IPS DF 6.9 (cell line): ENCODE measurements at regions not wholly inside any gene's neighbourhood (a gene's known extent, or its start where the extent isn't known, plus 50 kb on each side); places are given as distances from the start of the nearest gene placed in this dataset.
"Not testable (repeated sequence)": the region's sequence is repeated elsewhere in the genome, so short reads cannot be mapped to it uniquely, and the experiment has no call there.

Experiments
- DNase-seq: peaks from one replicate; pipeline ENCODE4 v3.0.0-alpha.2; 2013; ENCODE audit warnings: low read depth, low spot score
- H3K27ac ChIP-seq: one replicate; pipeline ENCODE4 v1.5.1; 2013; ENCODE audit warnings: low read length, control low read depth
- H3K27me3 ChIP-seq: 2 replicates; pipeline ENCODE4 v1.6.1; 2013; ENCODE audit warnings: mild to moderate bottlenecking, low read length; ENCODE audit not compliant: control insufficient read depth, insufficient read depth
- H3K36me3 ChIP-seq: 2 replicates; pipeline ENCODE4 v1.6.1; 2013; ENCODE audit warnings: low read length; ENCODE audit not compliant: control insufficient read depth, insufficient read depth
- H3K4me1 ChIP-seq: 2 replicates; pipeline ENCODE4 v1.6.1; 2013; ENCODE audit warnings: low read length; ENCODE audit not compliant: control insufficient read depth, insufficient read depth
- H3K4me3 ChIP-seq: 2 replicates; pipeline ENCODE4 v1.5.1; 2013; ENCODE audit warnings: mild to moderate bottlenecking, low read length
- H3K9me3 ChIP-seq: 2 replicates; pipeline ENCODE4 v1.6.1; 2013; ENCODE audit warnings: low read length, inconsistent platforms; ENCODE audit not compliant: control insufficient read depth, insufficient read depth
- WGBS: extraction: QIAGEN DNeasy Blood & Tissue Kit; methylation state at CpG from one replicate; pipeline ENCODE4 v1.1.7; 2013; ENCODE audit warnings: mixed read lengths, missing lambda C conversion rate; ENCODE audit not compliant: insufficient read length, insufficient coverage; 5-methylcytosine and 5-hydroxymethylcytosine counted together

- H3K4me3 ChIP-seq: not testable (repeated sequence)
Observed at GRCh38 chr2:39917371-39917770, 138.3 kb upstream of the THUMPD2 start.

DNA sequence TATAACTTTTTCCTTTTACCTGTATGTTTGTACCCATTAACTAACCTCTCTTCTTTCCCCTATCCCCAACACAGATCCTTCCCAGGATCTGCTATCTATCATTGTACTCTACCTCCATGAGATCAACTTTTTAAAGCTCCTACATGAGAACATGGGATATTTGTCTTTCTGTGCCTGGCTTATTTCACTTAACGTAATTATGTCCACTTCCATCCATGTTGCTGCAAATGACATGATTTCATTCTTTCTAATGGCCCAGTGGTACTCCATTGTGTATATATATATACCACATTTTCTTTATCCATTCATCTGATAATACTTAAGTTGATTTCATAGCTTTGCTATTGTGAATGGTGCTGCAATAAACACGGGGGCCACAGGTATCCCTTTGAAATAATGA is 135.9 kb upstream of the THUMPD2 start:
- no CpG with 5 or more reads among the region's 2 CpGs for WGBS
- Histone ChIP-seq H3K4me3 (no peak overlapping the region), H3K27me3 (no peaks in the 10 kb centered on the region), H3K9me3 (no peaks in the 10 kb centered on the region), H3K27ac (no peak overlapping the region), H3K4me1 (no peaks in the 10 kb centered on the region), H3K36me3 (no peaks in the 10 kb centered on the region)
- no peak for DNase-seq

More at GRCh38 chr2:39917371-39917770, 138.3 kb upstream of the THUMPD2 start:
- not testable (repeated sequence) for H3K4me1 ChIP-seq, H3K27me3 ChIP-seq, DNase-seq, H3K27ac ChIP-seq, H3K36me3 ChIP-seq, H3K9me3 ChIP-seq
- WGBS: no CpG with 5 or more reads among the region's 1 CpG

GRCh38 chr2:39913648-39914461 is 134.8 kb upstream of the THUMPD2 start:
- Histone ChIP-seq H3K36me3 (no peaks in the 10 kb centered on the region), H3K4me3 (no peak overlapping the region), H3K27me3 (no peaks in the 10 kb centered on the region), H3K4me1 (no peaks in the 10 kb centered on the region), H3K27ac (no peak overlapping the region), H3K9me3 (no peaks in the 10 kb centered on the region)
- WGBS: no CpG with 5 or more reads among the region's 5 CpGs
- DNase-seq: peak; percentile 45

DNA sequence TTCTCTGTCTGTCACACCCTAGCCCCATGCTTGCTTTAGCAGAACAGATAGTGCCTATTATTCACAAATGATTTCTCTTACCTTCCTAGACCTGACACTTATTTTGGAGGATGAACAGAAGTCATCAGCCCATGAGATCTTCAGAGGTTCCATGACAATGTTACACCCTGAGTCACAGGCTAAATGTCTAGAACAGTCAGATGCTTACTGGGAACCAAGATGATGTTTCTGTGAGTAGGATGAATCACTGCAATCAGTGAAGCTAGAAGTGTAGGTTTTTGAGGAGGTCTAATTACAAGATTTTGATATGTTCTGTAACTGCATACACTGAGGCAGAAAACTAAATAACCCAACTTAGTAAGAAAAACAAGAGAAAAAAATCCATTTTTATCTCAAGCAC is 123.0 kb upstream of the THUMPD2 start:
- Histone ChIP-seq H3K9me3 (peaks cover 1% of the 10 kb centered on the region; the same call in 1 of the 2 replicates), H3K27ac (no peak overlapping the region), H3K4me1 (no peaks in the 10 kb centered on the region), H3K4me3 (no peak overlapping the region), H3K36me3 (no peaks in the 10 kb centered on the region), H3K27me3 (no peaks in the 10 kb centered on the region)
- DNase-seq: no peak

GRCh38 chr2:39898934-39899333 is 119.9 kb upstream of the THUMPD2 start:
- Histone ChIP-seq H3K36me3 (no peaks in the 10 kb centered on the region), H3K27me3 (no peaks in the 10 kb centered on the region), H3K4me1 (no peaks in the 10 kb centered on the region), H3K4me3 (no peak overlapping the region), H3K9me3 (peaks cover 1% of the 10 kb centered on the region; the same call in 1 of the 2 replicates), H3K27ac (no peak overlapping the region)
- DNase-seq: no peak
- WGBS: no CpG with 5 or more reads among the region's 3 CpGs

DNA sequence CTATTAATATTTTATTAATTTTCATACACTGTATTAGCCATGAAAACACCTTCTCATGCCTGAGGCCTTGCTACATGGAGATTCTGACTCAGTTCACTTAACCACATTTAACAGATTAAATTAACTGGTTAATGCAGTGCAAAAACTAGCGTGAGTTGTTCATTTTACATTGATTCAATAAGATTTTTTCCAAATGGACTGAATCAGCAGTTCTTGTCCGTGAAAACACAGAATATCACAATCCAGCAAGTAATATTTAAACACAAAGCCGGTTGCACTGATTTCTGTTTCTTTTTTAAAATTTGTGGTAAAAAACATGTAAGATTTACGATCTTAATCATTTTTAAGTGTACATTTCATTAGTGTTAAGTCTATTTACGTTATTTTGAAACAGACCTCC is 118.2 kb upstream of the THUMPD2 start:
- Histone ChIP-seq H3K27me3 (no peaks in the 10 kb centered on the region), H3K36me3 (no peaks in the 10 kb centered on the region), H3K27ac (no peak overlapping the region), H3K4me3 (no peak overlapping the region), H3K4me1 (no peaks in the 10 kb centered on the region), H3K9me3 (peaks cover 1% of the 10 kb centered on the region; the same call in 1 of the 2 replicates)
- WGBS: no CpG with 5 or more reads among the region's 5 CpGs
- DNase-seq: no peak

- no peak for DNase-seq
- H3K27me3 ChIP-seq: no peaks in the 10 kb centered on the region
- H3K4me1 ChIP-seq: no peaks in the 10 kb centered on the region
- no peak overlapping the region for H3K4me3 ChIP-seq
- no peaks in the 10 kb centered on the region for H3K36me3 ChIP-seq
- H3K9me3 ChIP-seq: no peaks in the 10 kb centered on the region
- no peak overlapping the region for H3K27ac ChIP-seq
- no CpG with 5 or more reads among the region's 8 CpGs for WGBS
Observed at GRCh38 chr2:39894082-39894481, 115.0 kb upstream of the THUMPD2 start.

- no peaks in the 10 kb centered on the region for H3K27me3 ChIP-seq
- no peak overlapping the region for H3K27ac ChIP-seq
- no peaks in the 10 kb centered on the region for H3K9me3 ChIP-seq
- WGBS: no CpG with 5 or more reads among the region's 4 CpGs
- H3K36me3 ChIP-seq: no peaks in the 10 kb centered on the region
- no peak for DNase-seq
- H3K4me3 ChIP-seq: no peak overlapping the region
- no peaks in the 10 kb centered on the region for H3K4me1 ChIP-seq
Observed at GRCh38 chr2:39893616-39894015, 114.6 kb upstream of the THUMPD2 start.

DNA sequence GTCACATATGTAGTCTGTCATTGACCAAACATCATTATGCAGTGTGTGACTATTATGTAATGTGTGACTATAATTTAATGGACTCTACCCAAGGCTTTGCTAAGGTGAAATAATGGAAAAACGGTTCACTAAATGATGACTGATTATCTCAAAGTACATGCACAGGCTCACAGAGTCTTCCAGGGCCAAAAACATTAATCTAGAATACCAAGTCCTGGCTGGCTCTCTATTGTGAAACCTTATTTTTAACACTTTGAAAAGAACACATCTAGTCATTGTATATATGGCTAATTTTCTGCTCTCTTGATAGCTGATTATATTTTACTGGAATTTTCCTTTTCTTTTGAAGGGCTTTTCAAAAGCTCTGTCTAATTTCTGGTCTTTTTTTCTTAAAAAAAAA is 102.9 kb upstream of the THUMPD2 start:
- Histone ChIP-seq H3K4me1 (no peaks in the 10 kb centered on the region), H3K27ac (no peak overlapping the region), H3K27me3 (no peaks in the 10 kb centered on the region), H3K9me3 (no peaks in the 10 kb centered on the region), H3K36me3 (no peaks in the 10 kb centered on the region), H3K4me3 (no peak overlapping the region)
- no peak for DNase-seq
- WGBS: no CpG with 5 or more reads among the region's 1 CpG

GRCh38 chr2:39881494-39881893 is 102.4 kb upstream of the THUMPD2 start:
- H3K4me1 ChIP-seq: no peaks in the 10 kb centered on the region
- DNase-seq: no peak
- no peaks in the 10 kb centered on the region for H3K27me3 ChIP-seq
- H3K36me3 ChIP-seq: no peaks in the 10 kb centered on the region
- no peak overlapping the region for H3K27ac ChIP-seq
- no peaks in the 10 kb centered on the region for H3K9me3 ChIP-seq
- H3K4me3 ChIP-seq: no peak overlapping the region

DNA sequence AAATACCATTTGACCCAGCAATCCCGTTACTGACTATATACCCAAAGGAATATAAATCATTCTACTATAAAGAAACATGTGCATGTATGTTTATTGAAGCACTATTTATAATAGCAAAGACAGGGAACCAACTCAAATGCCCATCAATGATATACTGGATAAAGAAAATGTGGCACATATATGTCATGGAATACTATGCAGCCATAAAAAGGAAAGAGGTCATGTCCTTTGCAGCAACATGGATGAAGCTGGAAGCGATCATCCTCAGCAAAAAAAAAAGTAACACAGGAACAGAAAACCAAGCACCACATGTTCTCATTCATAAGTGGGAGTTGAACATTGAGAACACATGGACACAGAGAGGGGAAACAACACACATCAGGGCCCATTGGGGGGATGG is 99.9 kb upstream of the THUMPD2 start:
- not testable (repeated sequence) for H3K9me3 ChIP-seq, H3K27ac ChIP-seq, H3K4me1 ChIP-seq, H3K4me3 ChIP-seq, DNase-seq, H3K36me3 ChIP-seq, H3K27me3 ChIP-seq
- WGBS: no CpG with 5 or more reads among the region's 2 CpGs
